Muscle layer of duodenum (tissue), 2 donors: ENCODE measurements at regions not wholly inside any gene's neighbourhood (a gene's known extent, or its start where the extent isn't known, plus 50 kb on each side); places are given as distances from the start of the nearest gene placed in this dataset.

ENCODE experiments used
- H3K27ac ChIP-seq: one replicate; pipeline ENCODE4 v1.7.0; 2013; ENCODE audit warnings: mild to moderate bottlenecking, low read length
- H3K27me3 ChIP-seq: one replicate; pipeline ENCODE4 v1.7.0; 2013; ENCODE audit warnings: low read depth, mild to moderate bottlenecking, control low read depth, low read length
- H3K36me3 ChIP-seq, 2 donors: one replicate each; pipeline ENCODE4 v1.7.0; 2013; ENCODE audit warnings: low read length in 2 of 2, control low read depth in 1 of 2, mild to moderate bottlenecking in 1 of 2; ENCODE audit not compliant: insufficient read depth in 2 of 2, control insufficient read depth in 1 of 2
- H3K4me1 ChIP-seq, 2 donors: one replicate each; pipeline ENCODE4 v1.7.0; 2013; ENCODE audit warnings: low read length in 2 of 2, mild to moderate bottlenecking in 2 of 2, control low read depth in 1 of 2, moderate library complexity in 1 of 2; ENCODE audit not compliant: insufficient read depth in 2 of 2, control insufficient read depth in 1 of 2
- H3K4me3 ChIP-seq, 2 donors: one replicate each; pipeline ENCODE4 v1.7.0; 2013; ENCODE audit warnings: low read length in 2 of 2, low read depth in 1 of 2, mild to moderate bottlenecking in 1 of 2
- H3K9me3 ChIP-seq, 2 donors: one replicate each; pipeline ENCODE4 v1.7.0; 2013; ENCODE audit warnings: low read length in 2 of 2, control low read depth in 1 of 2, mild to moderate bottlenecking in 1 of 2; ENCODE audit not compliant: control insufficient read depth in 1 of 2
- donor health status: healthy.

DNA sequence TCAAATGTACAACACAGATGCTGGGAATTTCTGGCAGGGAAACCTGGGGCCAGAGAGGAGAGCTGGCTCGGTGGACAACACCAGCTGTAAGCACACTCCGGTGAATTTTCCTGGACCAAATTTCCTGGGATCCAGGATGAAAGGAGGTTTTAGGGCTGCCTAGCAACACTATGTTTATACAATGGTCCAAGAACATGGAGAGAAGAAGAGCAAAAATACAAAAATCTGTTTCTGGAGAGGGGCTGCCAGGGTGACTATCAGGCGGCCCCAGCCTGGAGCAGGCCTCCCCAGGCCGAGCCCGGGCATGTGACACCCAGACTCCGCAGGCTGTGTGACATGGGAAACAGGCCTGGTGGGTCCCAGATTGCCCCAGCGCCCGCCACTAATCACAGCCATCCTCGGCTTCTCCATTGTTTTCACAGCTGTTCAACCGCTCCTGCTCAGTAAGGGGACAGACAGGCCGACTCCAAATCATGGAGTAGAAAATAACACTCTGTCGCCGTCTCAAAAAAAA is 336.0 kb upstream of the NFIA start:
- H3K27ac ChIP-seq = no peak overlapping the region

DNA sequence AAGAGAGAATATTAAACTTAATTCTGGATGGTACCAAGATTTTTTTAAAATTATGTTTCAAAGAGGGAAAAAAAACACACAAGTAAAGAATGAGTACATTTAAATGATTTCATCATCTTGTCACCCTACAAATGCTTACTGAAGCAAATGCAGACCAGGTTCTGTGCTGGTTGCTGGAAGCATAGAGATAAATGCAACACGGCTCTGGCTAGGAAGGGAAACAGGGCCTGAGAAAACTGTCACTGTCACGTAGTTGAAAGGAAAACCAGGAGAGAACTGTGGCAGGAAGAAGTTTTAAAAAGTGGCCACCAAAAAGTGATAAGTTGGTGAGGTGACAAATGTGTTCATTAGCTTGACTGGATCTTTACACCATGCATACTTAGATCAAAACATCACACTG is 336.9 kb upstream of the NFIA start:
- Histone ChIP-seq H3K9me3 (peaks cover 0 to 3% of the 10 kb centered on the region in 2 donors), H3K36me3 (no peaks in the 10 kb centered on the region), H3K27ac (no peak overlapping the region), H3K4me3 (no peak overlapping the region), H3K4me1 (no peaks in the 10 kb centered on the region), H3K27me3 (no peaks in the 10 kb centered on the region)

More for the DNA sequence above, 336.0 kb upstream of the NFIA start:
- Histone ChIP-seq H3K9me3 (peaks cover 0 to 3% of the 10 kb centered on the region in 2 donors), H3K27me3 (no peaks in the 10 kb centered on the region), H3K4me1 (no peaks in the 10 kb centered on the region), H3K4me3 (no peak overlapping the region), H3K36me3 (no peaks in the 10 kb centered on the region)

DNA sequence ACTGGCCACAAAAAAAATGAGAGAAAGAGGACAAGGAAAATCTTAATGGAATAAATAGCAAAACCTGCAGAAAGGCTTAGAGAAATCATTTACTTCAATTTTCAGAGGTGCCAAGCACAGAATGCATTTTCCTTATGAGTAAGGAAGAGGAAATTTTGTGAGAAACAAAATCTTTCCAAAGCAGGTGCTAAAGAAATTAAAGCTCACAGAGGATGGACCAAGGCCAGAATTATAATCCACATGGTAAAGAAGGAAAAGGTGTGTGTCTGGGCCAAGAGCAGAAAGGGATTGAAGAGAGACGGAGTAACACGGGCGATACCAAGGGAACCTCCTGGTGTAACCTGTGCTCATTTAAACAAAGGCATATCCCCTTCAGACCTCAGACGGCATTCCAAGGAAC is 340.0 kb upstream of the NFIA start:
- Histone ChIP-seq H3K36me3 (no peaks in the 10 kb centered on the region), H3K4me3 (no peak overlapping the region), H3K27ac (no peak overlapping the region), H3K27me3 (no peaks in the 10 kb centered on the region), H3K9me3 (peaks cover 0 to 2% of the 10 kb centered on the region in 2 donors), H3K4me1 (peaks cover 0 to 4% of the 10 kb centered on the region in 2 donors)

DNA sequence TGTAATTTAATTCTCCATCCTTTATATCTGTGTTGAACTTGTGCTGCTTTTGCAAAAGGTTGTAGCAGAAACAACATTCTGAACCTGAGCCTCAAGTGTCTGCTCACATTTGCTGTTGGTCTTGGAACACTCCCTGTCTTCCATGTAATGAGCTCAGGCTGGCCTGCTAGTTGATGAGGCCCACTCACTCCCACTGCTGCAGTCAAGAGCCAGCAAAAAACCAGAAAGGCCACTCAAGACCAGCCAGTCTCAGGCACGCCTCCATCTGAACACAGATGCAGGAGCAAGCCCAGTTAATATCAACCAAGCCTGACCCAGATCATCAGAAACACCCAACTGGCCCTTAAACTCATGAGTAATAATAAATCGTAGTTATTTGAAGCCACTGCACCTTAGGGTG is 342.2 kb upstream of the NFIA start:
- no peaks in the 10 kb centered on the region for H3K9me3 ChIP-seq
- H3K4me1 ChIP-seq = peaks cover 0 to 4% of the 10 kb centered on the region in 2 donors
- H3K36me3 ChIP-seq = no peaks in the 10 kb centered on the region
- no peak overlapping the region for H3K27ac ChIP-seq
- no peaks in the 10 kb centered on the region for H3K27me3 ChIP-seq
- H3K4me3 ChIP-seq = no peak overlapping the region

DNA sequence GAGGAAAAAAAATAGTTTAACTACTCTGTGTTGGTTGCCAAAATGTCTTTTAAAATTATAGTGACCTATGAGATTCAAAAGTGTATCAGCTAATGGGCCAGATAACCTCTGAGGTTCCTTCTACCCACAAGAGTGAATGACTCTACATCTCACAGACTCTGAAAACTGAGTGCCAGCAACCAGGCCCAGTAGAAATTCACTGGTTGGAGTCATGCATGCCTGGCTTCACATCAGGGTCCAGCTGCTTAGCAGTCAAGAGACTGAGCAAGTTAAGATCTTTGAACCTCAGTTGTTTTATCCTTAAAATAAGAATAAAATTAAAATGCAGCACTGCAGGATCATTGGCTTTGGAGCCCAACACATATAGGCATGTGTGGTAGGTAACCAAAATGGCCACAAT is 342.6 kb upstream of the NFIA start:
- Histone ChIP-seq H3K27ac (no peak overlapping the region), H3K9me3 (no peaks in the 10 kb centered on the region), H3K36me3 (no peaks in the 10 kb centered on the region), H3K4me3 (no peak overlapping the region), H3K27me3 (no peaks in the 10 kb centered on the region), H3K4me1 (peaks cover 0 to 4% of the 10 kb centered on the region in 2 donors)

DNA sequence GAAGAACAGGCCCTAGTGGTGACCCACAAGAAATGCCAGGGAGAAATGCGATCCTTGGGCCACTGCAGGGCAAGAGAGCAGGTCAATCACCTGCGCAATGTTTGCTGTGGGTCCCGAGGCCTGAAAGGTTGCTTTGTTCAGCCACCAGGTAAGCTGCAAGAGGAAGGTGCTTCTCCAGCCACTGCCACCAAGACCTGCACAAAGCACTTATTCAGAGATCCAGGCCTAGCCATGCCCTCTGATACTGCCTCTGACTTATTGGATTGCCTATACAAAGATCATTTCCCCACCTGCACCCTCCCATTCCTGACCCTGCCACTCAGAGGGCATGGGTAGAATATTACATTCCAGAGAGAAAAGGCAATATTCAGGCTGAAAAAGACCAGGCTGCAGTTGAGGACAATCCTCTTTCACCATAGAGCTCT is 349.4 kb upstream of the NFIA start:
- H3K9me3 ChIP-seq = no peaks in the 10 kb centered on the region
- no peaks in the 10 kb centered on the region for H3K4me1 ChIP-seq
- H3K4me3 ChIP-seq = no peak overlapping the region
- no peaks in the 10 kb centered on the region for H3K27me3 ChIP-seq
- H3K27ac ChIP-seq = no peak overlapping the region
- no peaks in the 10 kb centered on the region for H3K36me3 ChIP-seq

DNA sequence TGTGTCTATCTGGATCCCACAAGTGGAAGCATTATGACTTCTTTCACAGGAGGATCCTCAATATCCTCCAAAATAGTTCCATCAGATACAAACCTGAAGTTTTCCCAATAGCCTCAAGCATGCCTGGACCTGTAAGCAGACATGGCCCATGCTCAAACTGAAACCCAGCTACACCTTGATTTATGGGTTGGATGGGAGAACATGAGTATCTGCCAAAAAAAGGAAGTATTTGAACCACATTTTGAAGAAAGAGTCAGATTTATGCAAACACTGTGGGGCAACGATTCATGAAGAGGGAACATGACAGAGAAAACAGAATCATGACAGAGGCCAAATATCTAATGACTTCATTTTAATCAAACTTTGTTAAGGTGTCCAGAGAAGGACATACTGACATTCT is 351.0 kb upstream of the NFIA start:
- Histone ChIP-seq H3K4me1 (no peaks in the 10 kb centered on the region), H3K27ac (no peak overlapping the region), H3K27me3 (no peaks in the 10 kb centered on the region), H3K4me3 (no peak overlapping the region), H3K9me3 (no peaks in the 10 kb centered on the region), H3K36me3 (no peaks in the 10 kb centered on the region)

DNA sequence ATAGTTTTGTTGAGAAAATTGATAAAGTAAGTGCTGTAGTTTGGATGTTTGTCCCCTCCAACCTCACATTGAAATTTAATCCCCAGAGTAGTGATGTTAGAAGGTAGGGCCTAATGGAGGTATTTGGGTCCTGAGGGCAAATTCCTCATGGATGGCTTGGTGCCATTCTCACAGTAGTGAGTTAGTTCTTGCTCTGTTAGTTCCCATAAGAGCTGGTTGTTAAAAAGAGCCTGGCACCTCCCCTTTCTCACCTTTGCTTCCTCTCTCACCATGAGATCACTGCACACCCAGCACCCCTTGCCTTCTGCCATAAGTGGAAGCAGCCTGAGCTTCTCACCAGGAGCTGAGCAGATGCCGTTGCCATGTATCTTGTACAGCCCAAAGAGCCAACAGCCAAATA is 354.8 kb upstream of the NFIA start:
- no peak overlapping the region for H3K27ac ChIP-seq
- no peaks in the 10 kb centered on the region for H3K9me3 ChIP-seq
- no peak overlapping the region for H3K4me3 ChIP-seq
- no peaks in the 10 kb centered on the region for H3K4me1 ChIP-seq
- H3K27me3 ChIP-seq = no peaks in the 10 kb centered on the region
- no peaks in the 10 kb centered on the region for H3K36me3 ChIP-seq

DNA sequence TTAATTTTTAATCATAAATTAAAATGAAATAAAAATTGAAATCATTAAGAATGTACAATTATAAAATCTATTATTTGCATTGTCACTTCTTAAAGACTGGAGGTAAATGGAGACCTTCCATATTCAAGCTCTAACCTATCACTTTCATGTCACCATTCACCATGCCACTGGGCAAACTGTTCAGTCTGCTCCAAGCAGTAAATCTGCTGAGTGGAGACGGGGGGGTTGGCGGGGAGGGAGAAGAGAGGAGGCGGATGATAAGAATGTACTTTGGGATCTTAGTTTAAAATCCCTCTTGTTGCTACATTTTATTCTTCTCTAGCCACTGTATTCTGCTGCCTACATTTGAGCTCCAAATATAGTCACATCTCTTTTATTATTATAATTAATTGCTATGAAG is 365.9 kb upstream of the NFIA start:
- Histone ChIP-seq H3K27ac (no peak overlapping the region), H3K4me3 (no peak overlapping the region), H3K36me3 (no peaks in the 10 kb centered on the region), H3K9me3 (no peaks in the 10 kb centered on the region), H3K4me1 (no peaks in the 10 kb centered on the region), H3K27me3 (no peaks in the 10 kb centered on the region)

DNA sequence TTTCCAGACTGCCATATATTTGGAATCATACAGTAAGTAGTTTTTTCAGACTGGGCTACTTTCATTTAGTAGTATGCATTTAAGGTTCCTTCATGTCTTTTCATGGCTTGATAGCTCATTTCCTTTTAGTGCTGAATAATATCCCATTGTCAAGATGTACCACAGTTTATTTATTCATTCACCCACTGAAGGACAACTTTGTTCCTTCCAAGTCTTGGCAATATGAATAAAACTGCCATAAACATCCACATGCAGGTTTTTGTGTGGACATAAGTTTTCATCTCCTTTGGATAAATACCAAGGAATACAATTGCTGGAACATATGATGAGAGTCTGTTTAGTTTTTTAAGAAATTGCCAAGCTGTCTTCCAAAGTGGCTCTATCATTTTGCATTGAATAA is 366.4 kb upstream of the NFIA start:
- H3K27me3 ChIP-seq = no peaks in the 10 kb centered on the region
- no peak overlapping the region for H3K4me3 ChIP-seq
- no peaks in the 10 kb centered on the region for H3K4me1 ChIP-seq
- no peaks in the 10 kb centered on the region for H3K9me3 ChIP-seq
- no peak overlapping the region for H3K27ac ChIP-seq
- H3K36me3 ChIP-seq = no peaks in the 10 kb centered on the region

DNA sequence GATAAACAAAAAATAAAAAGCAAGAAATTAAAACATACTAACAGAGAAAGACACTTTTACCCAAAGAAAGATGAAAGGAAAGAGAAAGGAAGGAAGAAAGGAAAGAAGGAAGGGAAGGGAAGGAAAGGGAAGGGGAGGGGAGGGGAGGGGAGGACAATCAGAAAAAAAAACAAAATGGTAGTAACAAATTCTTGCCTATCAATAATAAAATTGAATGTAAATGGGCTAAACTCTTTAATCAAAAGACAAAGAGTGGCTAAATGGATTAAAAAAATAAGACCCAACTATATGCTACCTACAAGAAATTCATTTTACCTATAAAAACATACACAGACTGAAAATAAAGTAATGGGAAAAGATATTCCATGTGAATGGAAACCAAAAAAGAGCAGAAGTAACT is 372.9 kb upstream of the NFIA start:
- Histone ChIP-seq H3K4me3 (no peak overlapping the region), H3K27ac (no peak overlapping the region), H3K36me3 (no peaks in the 10 kb centered on the region), H3K9me3 (no peaks in the 10 kb centered on the region), H3K4me1 (no peaks in the 10 kb centered on the region), H3K27me3 (no peaks in the 10 kb centered on the region)

DNA sequence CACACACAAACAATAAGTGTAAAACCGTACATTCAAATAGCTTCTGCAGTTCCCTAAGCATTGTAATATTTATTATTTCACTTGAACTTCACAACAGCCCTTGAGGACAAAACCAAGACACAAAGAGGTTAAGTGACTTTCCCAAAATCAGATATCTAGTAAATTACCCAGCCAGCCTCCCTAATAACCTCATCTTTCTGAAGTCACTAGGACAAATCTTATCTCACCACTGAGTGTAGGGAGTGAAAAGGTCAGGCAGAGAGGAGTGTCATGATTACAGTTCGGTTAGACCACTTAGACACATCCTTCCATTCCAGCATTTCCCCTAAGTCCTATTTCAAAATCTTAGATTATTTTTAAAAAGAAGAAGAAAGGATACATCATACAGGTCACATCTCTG is 377.3 kb upstream of the NFIA start:
- no peaks in the 10 kb centered on the region for H3K4me1 ChIP-seq
- no peaks in the 10 kb centered on the region for H3K36me3 ChIP-seq
- H3K4me3 ChIP-seq = no peak overlapping the region
- no peaks in the 10 kb centered on the region for H3K9me3 ChIP-seq
- H3K27me3 ChIP-seq = no peaks in the 10 kb centered on the region
- no peak overlapping the region for H3K27ac ChIP-seq
